Astrocyte (in vitro differentiated cells and primary cell): ENCODE measurements at regions not wholly inside any gene's neighbourhood (a gene's known extent, or its start where the extent isn't known, plus 50 kb on each side); places are given as distances from the start of the nearest gene placed in this dataset.

ENCODE experiments used
- CTCF ChIP-seq: IDR thresholded peaks from 2 replicates; pipeline ENCODE4 v1.5.1; 2011; ENCODE audit warnings: low read depth, mild to moderate bottlenecking, inconsistent platforms, low read length, moderate library complexity; ENCODE audit not compliant: insufficient read depth
- EZH2 ChIP-seq: IDR thresholded peaks from 2 replicates; pipeline ENCODE4 v1.6.1; 2012; ENCODE audit warnings: mild to moderate bottlenecking, low read length, inconsistent platforms; ENCODE audit not compliant: insufficient read depth

- TF ChIP-seq CTCF (no peak), EZH2 (no peak)
Measured at GRCh38 chr12:125604976-125605375, 539.7 kb downstream of the AACS start.
